ENCODE measurements at regions not wholly inside any gene's neighbourhood (a gene's known extent, or its start where the extent isn't known, plus 50 kb on each side); places are given as distances from the start of the nearest gene placed in this dataset.

- ChIA-PET POLR2A (no interaction called here), CTCF (no interaction called here)
- no peaks in the 10 kb centered on the region for H3K36me3 ChIP-seq (ENCODE audit: insufficient read depth, low read length)
- H3K27ac ChIP-seq (ENCODE audit: low read depth, low read length), result no peak overlapping the region
- no peaks in the 10 kb centered on the region for H3K9me3 ChIP-seq (ENCODE audit: low read length)
- no peaks in the 10 kb centered on the region for H3K4me1 Mint-ChIP-seq
- no peak overlapping the region for H3K4me3 Mint-ChIP-seq
- H3K27ac Mint-ChIP-seq, result no peak overlapping the region
- H3K4me1 ChIP-seq (ENCODE audit: insufficient read depth, low read length), result no peaks in the 10 kb centered on the region
- peaks cover 0 to 12% (median 0%) of the 10 kb centered on the region in 3 donors for H3K36me3 Mint-ChIP-seq
- no peaks in the 10 kb centered on the region for H3K9me3 Mint-ChIP-seq
- no peaks in the 10 kb centered on the region for H3K27me3 Mint-ChIP-seq
- H3K4me3 ChIP-seq (ENCODE audit: low read length), result no peak overlapping the region
- no peak for DNase-seq
- H3K27me3 ChIP-seq (ENCODE audit: insufficient read depth, low read length, poor library complexity, severe bottlenecking), result no peaks in the 10 kb centered on the region
Observed at GRCh38 chr1:194102607-194103006, 916.2 kb upstream of the B3GALT2 start.

- Histone ChIP-seq H3K4me1 (ENCODE audit: insufficient read depth, low read length) (no peaks in the 10 kb centered on the region), H3K36me3 (ENCODE audit: insufficient read depth, low read length) (no peaks in the 10 kb centered on the region), H3K4me3 (ENCODE audit: low read length) (no peak overlapping the region), H3K27me3 (ENCODE audit: insufficient read depth, low read length, poor library complexity, severe bottlenecking) (no peaks in the 10 kb centered on the region), H3K9me3 (ENCODE audit: low read length) (no peaks in the 10 kb centered on the region), H3K27ac (ENCODE audit: low read depth, low read length) (no peak overlapping the region)
- Mint-ChIP-seq H3K36me3 (peaks cover 0 to 5% (median 0%) of the 10 kb centered on the region in 3 donors), H3K9me3 (no peaks in the 10 kb centered on the region), H3K4me1 (peaks cover 0 to 7% (median 2%) of the 10 kb centered on the region in 3 donors), H3K27me3 (no peaks in the 10 kb centered on the region), H3K4me3 (no peak overlapping the region), H3K27ac (no peak overlapping the region)
- ChIA-PET POLR2A (no interaction called here), CTCF (no interaction called here)
- DNase-seq, result no peak
Observed at GRCh38 chr1:194084755-194085154, 898.3 kb upstream of the B3GALT2 start.

GRCh38 chr1:194081444-194081843 is 895.0 kb upstream of the B3GALT2 start:
- Mint-ChIP-seq H3K27me3 (no peaks in the 10 kb centered on the region), H3K27ac (no peak overlapping the region), H3K4me3 (no peak overlapping the region), H3K9me3 (no peaks in the 10 kb centered on the region), H3K36me3 (peaks cover 0 to 14% (median 0%) of the 10 kb centered on the region in 3 donors), H3K4me1 (peaks cover 0 to 4% (median 2%) of the 10 kb centered on the region in 3 donors)
- DNase-seq, result no peak
- H3K4me3 ChIP-seq (ENCODE audit: low read length), result no peak overlapping the region
- no peak overlapping the region for H3K27ac ChIP-seq (ENCODE audit: low read depth, low read length)
- H3K4me1 ChIP-seq (ENCODE audit: insufficient read depth, low read length), result no peaks in the 10 kb centered on the region
- CTCF ChIA-PET, result no interaction called here
- no peaks in the 10 kb centered on the region for H3K27me3 ChIP-seq (ENCODE audit: insufficient read depth, low read length, poor library complexity, severe bottlenecking)
- no peaks in the 10 kb centered on the region for H3K36me3 ChIP-seq (ENCODE audit: insufficient read depth, low read length)
- POLR2A ChIA-PET, result no interaction called here
- no peaks in the 10 kb centered on the region for H3K9me3 ChIP-seq (ENCODE audit: low read length)

GRCh38 chr1:194080826-194081225 is 894.4 kb upstream of the B3GALT2 start:
- H3K27me3 Mint-ChIP-seq, result no peaks in the 10 kb centered on the region
- Histone ChIP-seq H3K9me3 (ENCODE audit: low read length) (no peaks in the 10 kb centered on the region), H3K36me3 (ENCODE audit: insufficient read depth, low read length) (no peaks in the 10 kb centered on the region), H3K4me1 (ENCODE audit: insufficient read depth, low read length) (no peaks in the 10 kb centered on the region), H3K27ac (ENCODE audit: low read depth, low read length) (no peak overlapping the region), H3K4me3 (ENCODE audit: low read length) (no peak overlapping the region), H3K27me3 (ENCODE audit: insufficient read depth, low read length, poor library complexity, severe bottlenecking) (no peaks in the 10 kb centered on the region)
- H3K36me3 Mint-ChIP-seq, result peaks cover 0 to 14% (median 0%) of the 10 kb centered on the region in 3 donors
- no peak for DNase-seq
- no peak overlapping the region for H3K4me3 Mint-ChIP-seq
- H3K4me1 Mint-ChIP-seq, result peaks cover 0 to 4% (median 2%) of the 10 kb centered on the region in 3 donors
- CTCF ChIA-PET, result no interaction called here
- POLR2A ChIA-PET, result no interaction called here
- H3K27ac Mint-ChIP-seq, result no peak overlapping the region
- H3K9me3 Mint-ChIP-seq, result no peaks in the 10 kb centered on the region

- no peak overlapping the region for H3K4me3 ChIP-seq (ENCODE audit: low read length)
- Mint-ChIP-seq H3K4me1 (no peaks in the 10 kb centered on the region), H3K4me3 (no peak overlapping the region), H3K27ac (no peak overlapping the region), H3K9me3 (no peaks in the 10 kb centered on the region), H3K27me3 (no peaks in the 10 kb centered on the region), H3K36me3 (peaks cover 0 to 14% (median 0%) of the 10 kb centered on the region in 3 donors)
- H3K27ac ChIP-seq (ENCODE audit: low read depth, low read length), result no peak overlapping the region
- no peaks in the 10 kb centered on the region for H3K9me3 ChIP-seq (ENCODE audit: low read length)
- POLR2A ChIA-PET, result no interaction called here
- H3K4me1 ChIP-seq (ENCODE audit: insufficient read depth, low read length), result no peaks in the 10 kb centered on the region
- CTCF ChIA-PET, result no interaction called here
- DNase-seq, result no peak
- no peaks in the 10 kb centered on the region for H3K36me3 ChIP-seq (ENCODE audit: insufficient read depth, low read length)
- H3K27me3 ChIP-seq (ENCODE audit: insufficient read depth, low read length, poor library complexity, severe bottlenecking), result no peaks in the 10 kb centered on the region
Observed at GRCh38 chr1:194078765-194079164, 892.4 kb upstream of the B3GALT2 start.

- no peak for DNase-seq
- Mint-ChIP-seq H3K9me3 (no peaks in the 10 kb centered on the region), H3K4me3 (no peak overlapping the region), H3K27ac (no peak overlapping the region), H3K27me3 (no peaks in the 10 kb centered on the region), H3K4me1 (no peaks in the 10 kb centered on the region), H3K36me3 (peaks cover 0 to 10% (median 0%) of the 10 kb centered on the region in 3 donors)
- H3K4me1 ChIP-seq (ENCODE audit: insufficient read depth, low read length), result no peaks in the 10 kb centered on the region
- no peaks in the 10 kb centered on the region for H3K9me3 ChIP-seq (ENCODE audit: low read length)
- H3K27ac ChIP-seq (ENCODE audit: low read depth, low read length), result no peak overlapping the region
- H3K36me3 ChIP-seq (ENCODE audit: insufficient read depth, low read length), result no peaks in the 10 kb centered on the region
- ChIA-PET POLR2A (interaction anchor here (1.5 kb wide), 1 partner anchor 8 kb away, joined by 4 read pairs; no protein-coding TSS in a partner anchor), CTCF (interaction anchor here (0.7 to 1.2 kb wide), 2 partner anchors 20 to 49 kb away, joined by 3 read pairs; no protein-coding TSS in a partner anchor)
- H3K4me3 ChIP-seq (ENCODE audit: low read length), result no peak overlapping the region
- H3K27me3 ChIP-seq (ENCODE audit: insufficient read depth, low read length, poor library complexity, severe bottlenecking), result no peaks in the 10 kb centered on the region
Observed at GRCh38 chr1:194076646-194077045, 890.2 kb upstream of the B3GALT2 start.

- Mint-ChIP-seq H3K36me3 (peaks cover 0 to 20% (median 0%) of the 10 kb centered on the region in 3 donors), H3K27ac (no peak overlapping the region), H3K4me1 (no peaks in the 10 kb centered on the region), H3K9me3 (no peaks in the 10 kb centered on the region), H3K4me3 (no peak overlapping the region), H3K27me3 (no peaks in the 10 kb centered on the region)
- Histone ChIP-seq H3K27ac (ENCODE audit: low read depth, low read length) (no peak overlapping the region), H3K27me3 (ENCODE audit: insufficient read depth, low read length, poor library complexity, severe bottlenecking) (no peaks in the 10 kb centered on the region), H3K4me3 (ENCODE audit: low read length) (no peak overlapping the region), H3K36me3 (ENCODE audit: insufficient read depth, low read length) (no peaks in the 10 kb centered on the region), H3K4me1 (ENCODE audit: insufficient read depth, low read length) (no peaks in the 10 kb centered on the region), H3K9me3 (ENCODE audit: low read length) (no peaks in the 10 kb centered on the region)
- ChIA-PET POLR2A (no interaction called here), CTCF (no interaction called here)
- no peak for DNase-seq
Observed at GRCh38 chr1:194073833-194074232, 887.4 kb upstream of the B3GALT2 start.

- Mint-ChIP-seq H3K27me3 (no peaks in the 10 kb centered on the region), H3K36me3 (peaks cover 0 to 27% (median 0%) of the 10 kb centered on the region in 3 donors), H3K27ac (no peak overlapping the region), H3K4me1 (no peaks in the 10 kb centered on the region), H3K9me3 (no peaks in the 10 kb centered on the region), H3K4me3 (no peak overlapping the region)
- Histone ChIP-seq H3K9me3 (ENCODE audit: low read length) (no peaks in the 10 kb centered on the region), H3K4me1 (ENCODE audit: insufficient read depth, low read length) (no peaks in the 10 kb centered on the region), H3K36me3 (ENCODE audit: insufficient read depth, low read length) (no peaks in the 10 kb centered on the region), H3K27me3 (ENCODE audit: insufficient read depth, low read length, poor library complexity, severe bottlenecking) (no peaks in the 10 kb centered on the region), H3K27ac (ENCODE audit: low read depth, low read length) (no peak overlapping the region), H3K4me3 (ENCODE audit: low read length) (no peak overlapping the region)
- CTCF ChIA-PET, result no interaction called here
- POLR2A ChIA-PET, result no interaction called here
- DNase-seq, result no peak
Observed at GRCh38 chr1:194071205-194071604, 884.8 kb upstream of the B3GALT2 start.

GRCh38 chr1:194069831-194070218 is 883.4 kb upstream of the B3GALT2 start:
- H3K36me3 ChIP-seq (ENCODE audit: insufficient read depth, low read length), result no peaks in the 10 kb centered on the region
- no peak for DNase-seq
- POLR2A ChIA-PET, result no interaction called here
- Mint-ChIP-seq H3K27me3 (no peaks in the 10 kb centered on the region), H3K9me3 (no peaks in the 10 kb centered on the region), H3K27ac (no peak overlapping the region), H3K36me3 (peaks cover 0 to 27% (median 0%) of the 10 kb centered on the region in 3 donors), H3K4me1 (no peaks in the 10 kb centered on the region), H3K4me3 (no peak overlapping the region)
- CTCF ChIA-PET, result no interaction called here
- H3K4me1 ChIP-seq (ENCODE audit: insufficient read depth, low read length), result no peaks in the 10 kb centered on the region
- no peak overlapping the region for H3K27ac ChIP-seq (ENCODE audit: low read depth, low read length)
- no peaks in the 10 kb centered on the region for H3K27me3 ChIP-seq (ENCODE audit: insufficient read depth, low read length, poor library complexity, severe bottlenecking)
- H3K9me3 ChIP-seq (ENCODE audit: low read length), result no peaks in the 10 kb centered on the region
- no peak overlapping the region for H3K4me3 ChIP-seq (ENCODE audit: low read length)
